WTC11 (cell line): ENCODE measurements at regions not wholly inside any gene's neighbourhood (a gene's known extent, or its start where the extent isn't known, plus 50 kb on each side); places are given as distances from the start of the nearest gene placed in this dataset.

Experiments
- ATAC-seq: fragments of 200-7000 bp; cut with Tn5 transposase; 2 replicates; pipeline ENCODE4 v1.10.0; 2021; ENCODE audit warnings: mild to moderate bottlenecking, moderate library complexity
- CTCF ChIA-PET: fragments of 300-600 bp; sonication (Branson Sonifier 250); formaldehyde crosslinking; loops from one replicate; lab custom pipeline; 2021; ENCODE audit warnings: antibody characterized with exemption; lab: Charles Lee
- POLR2A ChIA-PET: fragments of 350-600 bp; sonication (Branson Sonifier 250); formaldehyde crosslinking; loops from one replicate; lab custom pipeline; 2021; ENCODE audit warnings: antibody characterized with exemption; lab: Charles Lee
- DNase-seq: peaks from one replicate; pipeline ENCODE4 v3.0.0; 2021; ENCODE audit warnings: low spot score
- H3K27ac Mint-ChIP-seq: 2 replicates; pipeline ENCODE4 v1.8.0; 2021; ENCODE audit warnings: mixed read lengths
- H3K27me3 Mint-ChIP-seq: 2 replicates; pipeline ENCODE4 v1.8.0; 2021; ENCODE audit warnings: low read depth, mild to moderate bottlenecking, moderate library complexity, mixed read lengths
- H3K36me3 Mint-ChIP-seq: 2 replicates; pipeline ENCODE4 v1.8.0; 2021; ENCODE audit warnings: mixed read lengths
- H3K4me1 Mint-ChIP-seq: 2 replicates; pipeline ENCODE4 v1.8.0; 2022; ENCODE audit warnings: mixed read lengths
- H3K4me3 Mint-ChIP-seq: 2 replicates; pipeline ENCODE4 v1.8.0; 2021; ENCODE audit warnings: mild to moderate bottlenecking, moderate library complexity, mixed read lengths
- H3K9me3 Mint-ChIP-seq: 2 replicates; pipeline ENCODE4 v1.8.0; 2021; ENCODE audit warnings: mixed read lengths
- ATF2 ChIP-seq: sonication (generic); formaldehyde crosslinking; IDR thresholded peaks from 2 replicates; pipeline ENCODE4 v1.8.1; 2022; ENCODE audit warnings: low read depth, missing genetic modification reagents, borderline replicate concordance
- CBFB ChIP-seq: sonication (generic); formaldehyde crosslinking; IDR thresholded peaks from 2 replicates; pipeline ENCODE4 v1.8.1; 2022; ENCODE audit warnings: mild to moderate bottlenecking, low read depth, missing genetic modification reagents
- CDX4 ChIP-seq: fragments of 250-450 bp; sonication (Bioruptor Pico); IDR thresholded peaks from 2 replicates; pipeline ENCODE4 v1.9.0; 2021; ENCODE audit warnings: moderate library complexity, mild to moderate bottlenecking, inconsistent platforms, borderline replicate concordance
- CTCF ChIP-seq: fragments of 200-600 bp; IDR thresholded peaks from 2 replicates; pipeline ENCODE4 v1.8.0; 2022; ENCODE audit warnings: antibody characterized with exemption
- E2F1 ChIP-seq: sonication (generic); formaldehyde crosslinking; IDR thresholded peaks from 2 replicates; pipeline ENCODE4 v1.8.0; 2022; ENCODE audit warnings: mild to moderate bottlenecking, missing genetic modification reagents
- E2F5 ChIP-seq: sonication (generic); formaldehyde crosslinking; IDR thresholded peaks from 2 replicates; pipeline ENCODE4 v1.8.1; 2022; ENCODE audit warnings: mild to moderate bottlenecking, moderate library complexity, missing genetic modification reagents
- EMX1 ChIP-seq: fragments of 250-450 bp; sonication (Bioruptor Pico); IDR thresholded peaks from 2 replicates; pipeline ENCODE4 v1.8.0; 2021; ENCODE audit warnings: mild to moderate bottlenecking
- FOXP1 ChIP-seq: sonication (generic); formaldehyde crosslinking; IDR thresholded peaks from 2 replicates; pipeline ENCODE4 v1.8.0; 2022; ENCODE audit warnings: missing genetic modification reagents, mild to moderate bottlenecking, moderate library complexity, borderline replicate concordance
- GTF2I ChIP-seq: fragments of 250-450 bp; sonication (Bioruptor Pico); conservative IDR thresholded peaks from 2 replicates; pipeline ENCODE4 v1.4.0; 2021; ENCODE audit warnings: mild to moderate bottlenecking
- HMGA2 ChIP-seq: fragments of 250-450 bp; sonication (Bioruptor Pico); IDR thresholded peaks from 2 replicates; pipeline ENCODE4 v1.4.0; 2021; ENCODE audit warnings: mild to moderate bottlenecking, moderate library complexity
- IRF2 ChIP-seq: sonication (generic); formaldehyde crosslinking; IDR thresholded peaks from 2 replicates; pipeline ENCODE4 v1.8.0; 2022; ENCODE audit warnings: low read depth, missing genetic modification reagents, borderline replicate concordance
- KAT7 ChIP-seq: sonication (generic); formaldehyde crosslinking; IDR thresholded peaks from 2 replicates; pipeline ENCODE4 v1.8.1; 2023; ENCODE audit warnings: missing genetic modification reagents, mild to moderate bottlenecking, borderline replicate concordance
- MXD4 ChIP-seq: fragments of 250-450 bp; sonication (Bioruptor Pico); IDR thresholded peaks from 2 replicates; pipeline ENCODE4 v1.8.0; 2021; ENCODE audit warnings: mild to moderate bottlenecking, moderate library complexity, borderline replicate concordance
- MYBL2 ChIP-seq: sonication (generic); formaldehyde crosslinking; IDR thresholded peaks from 2 replicates; pipeline ENCODE4 v1.8.1; 2023; ENCODE audit warnings: mild to moderate bottlenecking, moderate library complexity, missing genetic modification reagents
- NFATC4 ChIP-seq: fragments of 250-450 bp; sonication (Bioruptor Pico); IDR thresholded peaks from 2 replicates; pipeline ENCODE4 v1.9.0; 2021; ENCODE audit warnings: mild to moderate bottlenecking
- NFE2L1 ChIP-seq: sonication (generic); formaldehyde crosslinking; IDR thresholded peaks from 2 replicates; pipeline ENCODE4 v1.8.1; 2023; ENCODE audit warnings: missing genetic modification reagents
- NFYB ChIP-seq: sonication (generic); formaldehyde crosslinking; conservative IDR thresholded peaks from 2 replicates; pipeline ENCODE4 v1.8.0; 2022; ENCODE audit warnings: low read depth, missing genetic modification reagents
- NR1H2 ChIP-seq: sonication (generic); formaldehyde crosslinking; IDR thresholded peaks from 2 replicates; pipeline ENCODE4 v1.9.0; 2021; ENCODE audit warnings: mild to moderate bottlenecking, moderate library complexity, missing genetic modification reagents
- PREB ChIP-seq: sonication (generic); formaldehyde crosslinking; IDR thresholded peaks from 2 replicates; pipeline ENCODE4 v1.8.1; 2022; ENCODE audit warnings: mild to moderate bottlenecking, missing genetic modification reagents, moderate library complexity, borderline replicate concordance
- PRRX2 ChIP-seq: fragments of 250-450 bp; sonication (Bioruptor Pico); IDR thresholded peaks from 2 replicates; pipeline ENCODE4 v1.8.0; 2021; ENCODE audit warnings: mild to moderate bottlenecking
- RELA ChIP-seq: sonication (generic); formaldehyde crosslinking; IDR thresholded peaks from 2 replicates; pipeline ENCODE4 v1.8.1; 2022; ENCODE audit warnings: missing genetic modification reagents, mild to moderate bottlenecking, borderline replicate concordance
- USF1 ChIP-seq: sonication (generic); formaldehyde crosslinking; IDR thresholded peaks from 2 replicates; pipeline ENCODE4 v1.8.0; 2022; ENCODE audit warnings: mild to moderate bottlenecking, missing genetic modification reagents
- ZBTB21 ChIP-seq: sonication (generic); formaldehyde crosslinking; IDR thresholded peaks from 2 replicates; pipeline ENCODE4 v1.8.1; 2023; ENCODE audit warnings: mild to moderate bottlenecking, missing genetic modification reagents, borderline replicate concordance
- ZMAT4 ChIP-seq: fragments of 250-450 bp; sonication (Bioruptor Pico); IDR thresholded peaks from 2 replicates; pipeline ENCODE4 v1.9.0; 2021; ENCODE audit warnings: mild to moderate bottlenecking
- ZNF121 ChIP-seq: sonication (generic); formaldehyde crosslinking; IDR thresholded peaks from 2 replicates; pipeline ENCODE4 v1.8.0; 2023; ENCODE audit warnings: missing genetic modification reagents
- ZNF138 ChIP-seq: sonication (generic); formaldehyde crosslinking; conservative IDR thresholded peaks from 2 replicates; pipeline ENCODE4 v1.8.1; 2022; ENCODE audit warnings: mild to moderate bottlenecking, moderate library complexity, missing genetic modification reagents
- ZNF219 ChIP-seq: sonication (generic); formaldehyde crosslinking; IDR thresholded peaks from 2 replicates; pipeline ENCODE4 v1.8.0; 2023; ENCODE audit warnings: missing genetic modification reagents, mild to moderate bottlenecking, borderline replicate concordance

GRCh38 chr10:130958003-130958402, 353.5 kb downstream of the TCERG1L start:
- ChIA-PET CTCF (no interaction called here), POLR2A (no interaction called here)
- Mint-ChIP-seq H3K36me3 (peaks cover 61% of the 10 kb centered on the region), H3K27ac (no peak overlapping the region), H3K4me1 (no peaks in the 10 kb centered on the region), H3K9me3 (peaks cover 65% of the 10 kb centered on the region), H3K27me3 (no peaks in the 10 kb centered on the region; the same call in 1 of the 2 replicates), H3K4me3 (no peak overlapping the region)
- ATAC-seq (no peak), DNase-seq (no peak)
- TF ChIP-seq NFATC4 (CRISPR knock-in tag) (no peak), ZNF138 (CRISPR knock-in tag) (no peak), NFE2L1 (no peak), GTF2I (CRISPR knock-in tag) (no peak), MYBL2 (CRISPR knock-in tag) (no peak), CTCF (no peak), ZNF121 (CRISPR knock-in tag) (no peak), E2F1 (CRISPR knock-in tag) (no peak), MXD4 (CRISPR knock-in tag) (no peak), ATF2 (CRISPR knock-in tag) (no peak), EMX1 (no peak), ZBTB21 (CRISPR knock-in tag) (no peak), RELA (CRISPR knock-in tag) (no peak), CDX4 (CRISPR knock-in tag) (no peak), KAT7 (CRISPR knock-in tag) (no peak)
- TF ChIP-seq, all 79 proteins: peak for 0

GRCh38 chr10:130958981-130959751, 352.4 kb downstream of the TCERG1L start:
- DNase-seq, result no peak
- Mint-ChIP-seq H3K36me3 (peaks cover 57% of the 10 kb centered on the region), H3K4me3 (no peak overlapping the region), H3K4me1 (no peaks in the 10 kb centered on the region), H3K9me3 (peaks cover 63% of the 10 kb centered on the region), H3K27ac (no peak overlapping the region), H3K27me3 (peaks cover 5% of the 10 kb centered on the region)
- ChIA-PET CTCF (no interaction called here), POLR2A (no interaction called here)
- ATAC-seq, result no peak
- TF ChIP-seq E2F5 (CRISPR knock-in tag) (no peak), FOXP1 (no peak), ZMAT4 (CRISPR knock-in tag) (no peak), USF1 (CRISPR knock-in tag) (no peak), IRF2 (no peak), HMGA2 (CRISPR knock-in tag) (no peak), ZNF219 (no peak), PREB (no peak), PRRX2 (no peak), CBFB (CRISPR knock-in tag) (no peak), NR1H2 (CRISPR knock-in tag) (no peak), NFYB (no peak), EMX1 (no peak), NFATC4 (CRISPR knock-in tag) (no peak), CDX4 (CRISPR knock-in tag) (no peak)
